Pancreas (tissue), 10 donors: ENCODE measurements at regions not wholly inside any gene's neighbourhood (a gene's known extent, or its start where the extent isn't known, plus 50 kb on each side); places are given as distances from the start of the nearest gene placed in this dataset.

ENCODE experiments used
- ATAC-seq, 4 donors: fragments of 200-7000 bp; cut with Tn5 transposase; one replicate each; pipeline versions ENCODE4 v1.8.0 to v1.9.1; 2020; ENCODE audit warnings: mild to moderate bottlenecking in 4 of 4, moderate library complexity in 4 of 4
- DNase-seq, 6 donors: peaks; one replicate each; pipeline ENCODE4 v3.0.0-alpha.2; 2020
- FAIRE-seq: peaks from 2 replicates; lab custom pipeline; 2012; peaks lifted over from hg19 to GRCh38; lab: Jason Lieb, UNC
- H3K27ac ChIP-seq, 4 donors: fragments of 200-600 bp; sonication (generic); 1 replicate in 3 of 4; 2 replicates in 1 of 4; pipeline versions ENCODE4 v1.5.0 to v1.8.0; 2020
- H3K27me3 ChIP-seq, 4 donors: fragments of 200-600 bp; one replicate each; pipeline ENCODE4 v1.8.0; 2021
- H3K36me3 ChIP-seq, 3 donors: fragments of 200-600 bp; sonication (generic) in 1 of 3; one replicate each; pipeline versions ENCODE4 v1.5.0 to v1.8.0; 2020 to 2021
- H3K4me1 ChIP-seq, 3 donors: fragments of 200-600 bp; one replicate each; pipeline ENCODE4 v1.8.0; 2021
- H3K4me3 ChIP-seq, 4 donors: fragments of 200-600 bp; sonication (generic) in 2 of 4; one replicate each; pipeline versions ENCODE4 v1.5.0 to v1.8.0; 2020 to 2021
- H3K9me3 ChIP-seq, 4 donors: fragments of 200-600 bp; one replicate each; pipeline ENCODE4 v1.8.0; 2021
- WGBS, 2 donors: extraction: QIAGEN DNeasy Blood & Tissue Kit; methylation state at CpG; one replicate each; pipeline ENCODE4 v1.1.7; 2013; 5-methylcytosine and 5-hydroxymethylcytosine counted together
- intact Hi-C, 3 donors: fragments of 100-400 bp; cut with DNase I; formaldehyde crosslinking; loops; one replicate each; pipeline versions ENCODE4 v1.11.1 to v1.14.2; 2022
- TF ChIP-seq, protein P1 (sequence below), 4 donors: fragments of 200-600 bp; sonication (generic) in 3 of 4; IDR thresholded peaks; one replicate each; pipeline versions ENCODE4 v1.5.0 to v1.8.0; 2021; ENCODE audit warnings: antibody characterized with exemption in 4 of 4
- donor health status: healthy with polysubstance abuse.
- donor health status: DM: no; HTN: no; CAD: no; lungs with moderate emphysema.
- donor health status: DM: no; HTN: no; CAD: no.
- donor health status: control.
- donor health status: control.
- donor health status: Bipolar disorder and iron deficiency.
- donor health status: DM: yes; HTN: yes; CAD: no.
- donor health status: DM: no; HTN: no; CAD: no.
- donor health status: DM: no; HTN: no; CAD: no.
- donor health status: DM: yes; HTN: yes; CAD: no.

DNA sequence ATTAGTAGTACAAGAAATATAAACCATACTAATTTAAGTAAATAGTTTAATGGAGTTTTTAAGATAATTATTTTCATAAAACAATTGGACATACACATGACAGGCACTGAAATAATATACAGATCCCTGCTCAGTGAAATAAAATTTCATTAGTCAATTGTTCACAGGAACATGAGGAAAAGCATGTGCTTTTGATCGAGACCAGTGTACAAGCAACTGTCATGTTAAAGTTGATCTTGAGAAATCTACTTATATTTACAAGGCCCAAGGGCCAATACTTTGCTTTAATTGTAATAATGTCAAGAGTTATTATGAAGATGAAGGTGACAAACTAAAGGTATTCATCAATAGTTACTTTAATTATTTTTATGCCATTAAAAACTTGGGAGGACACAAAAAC lies 792.7 kb upstream of the LUZP2 start:
- DNase-seq (no peak), FAIRE-seq (no peak), ATAC-seq (no peak)
- TF ChIP-seq, protein P1, sequence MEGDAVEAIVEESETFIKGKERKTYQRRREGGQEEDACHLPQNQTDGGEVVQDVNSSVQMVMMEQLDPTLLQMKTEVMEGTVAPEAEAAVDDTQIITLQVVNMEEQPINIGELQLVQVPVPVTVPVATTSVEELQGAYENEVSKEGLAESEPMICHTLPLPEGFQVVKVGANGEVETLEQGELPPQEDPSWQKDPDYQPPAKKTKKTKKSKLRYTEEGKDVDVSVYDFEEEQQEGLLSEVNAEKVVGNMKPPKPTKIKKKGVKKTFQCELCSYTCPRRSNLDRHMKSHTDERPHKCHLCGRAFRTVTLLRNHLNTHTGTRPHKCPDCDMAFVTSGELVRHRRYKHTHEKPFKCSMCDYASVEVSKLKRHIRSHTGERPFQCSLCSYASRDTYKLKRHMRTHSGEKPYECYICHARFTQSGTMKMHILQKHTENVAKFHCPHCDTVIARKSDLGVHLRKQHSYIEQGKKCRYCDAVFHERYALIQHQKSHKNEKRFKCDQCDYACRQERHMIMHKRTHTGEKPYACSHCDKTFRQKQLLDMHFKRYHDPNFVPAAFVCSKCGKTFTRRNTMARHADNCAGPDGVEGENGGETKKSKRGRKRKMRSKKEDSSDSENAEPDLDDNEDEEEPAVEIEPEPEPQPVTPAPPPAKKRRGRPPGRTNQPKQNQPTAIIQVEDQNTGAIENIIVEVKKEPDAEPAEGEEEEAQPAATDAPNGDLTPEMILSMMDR (IDR thresholded peaks at IDR 0.05) = no peak
- Histone ChIP-seq H3K27ac (no peak overlapping the region), H3K4me3 (no peak overlapping the region), H3K36me3 (no peaks in the 10 kb centered on the region), H3K27me3 (no peaks in the 10 kb centered on the region), H3K4me1 (no peaks in the 10 kb centered on the region), H3K9me3 (no peaks in the 10 kb centered on the region)
- 85 to 88% methylated on average over 1 of the region's 1 CpG for WGBS, 2 donors
- intact Hi-C loops = no loop called here

DNA sequence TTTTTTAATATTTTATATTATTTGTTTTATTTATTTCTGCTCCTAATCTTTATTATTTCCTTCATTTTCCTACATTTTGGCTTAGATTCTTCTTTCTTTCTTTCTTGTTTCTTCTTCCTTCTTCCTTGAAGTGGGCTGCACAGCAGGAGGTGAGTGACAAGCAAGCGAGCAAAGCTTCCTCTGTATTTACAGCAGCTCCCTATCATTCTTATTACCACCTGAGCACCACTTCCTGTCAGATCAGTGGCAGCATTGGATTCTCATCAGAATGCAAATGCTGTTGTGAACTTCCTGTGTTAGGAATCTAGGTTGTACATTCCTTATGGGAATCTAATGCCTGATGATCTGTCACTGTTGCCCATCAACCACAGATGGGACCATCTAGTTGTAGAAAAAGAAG lies 784.9 kb upstream of the LUZP2 start:
- intact Hi-C loops = no loop called here
- DNase-seq (no peak), ATAC-seq (no peak), FAIRE-seq (no peak)
- TF ChIP-seq, protein P1 (IDR thresholded peaks at IDR 0.05) = no peak
- Histone ChIP-seq H3K9me3 (no peaks in the 10 kb centered on the region), H3K27me3 (no peaks in the 10 kb centered on the region), H3K36me3 (no peaks in the 10 kb centered on the region), H3K4me1 (no peaks in the 10 kb centered on the region), H3K27ac (no peak overlapping the region), H3K4me3 (no peak overlapping the region)
- WGBS, 2 donors = 86 to 89% methylated on average over 1 of the region's 1 CpG

DNA sequence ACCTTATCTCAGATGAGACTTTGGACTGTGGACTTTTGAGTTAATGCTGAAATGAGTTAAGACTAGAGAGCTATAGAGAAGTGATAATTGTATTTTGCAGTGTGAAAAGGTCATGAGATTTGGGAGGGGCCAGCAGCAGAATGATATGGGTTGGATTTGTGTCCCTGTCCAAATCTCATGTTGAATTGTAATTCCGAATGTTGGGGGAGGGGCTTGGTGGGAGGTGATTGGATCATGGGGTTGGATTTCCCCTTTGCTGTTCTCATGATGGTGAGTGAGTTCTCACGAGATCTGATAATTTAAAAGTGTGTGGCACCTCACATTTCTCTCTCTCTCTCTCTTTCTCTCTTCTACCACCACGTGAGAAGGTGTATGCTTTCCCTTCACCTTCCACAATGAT lies 777.8 kb upstream of the LUZP2 start:
- H3K4me1 ChIP-seq = no peaks in the 10 kb centered on the region
- no peaks in the 10 kb centered on the region for H3K9me3 ChIP-seq
- H3K27ac ChIP-seq = no peak overlapping the region
- no peaks in the 10 kb centered on the region for H3K27me3 ChIP-seq
- ATAC-seq = no peak
- TF ChIP-seq, protein P1 (IDR thresholded peaks at IDR 0.05) = no peak
- no peaks in the 10 kb centered on the region for H3K36me3 ChIP-seq
- intact Hi-C loops = no loop called here
- no peak for DNase-seq
- no peak overlapping the region for H3K4me3 ChIP-seq
- 68 to 72% methylated on average over 3 of the region's 3 CpGs for WGBS, 2 donors
- no peak for FAIRE-seq

DNA sequence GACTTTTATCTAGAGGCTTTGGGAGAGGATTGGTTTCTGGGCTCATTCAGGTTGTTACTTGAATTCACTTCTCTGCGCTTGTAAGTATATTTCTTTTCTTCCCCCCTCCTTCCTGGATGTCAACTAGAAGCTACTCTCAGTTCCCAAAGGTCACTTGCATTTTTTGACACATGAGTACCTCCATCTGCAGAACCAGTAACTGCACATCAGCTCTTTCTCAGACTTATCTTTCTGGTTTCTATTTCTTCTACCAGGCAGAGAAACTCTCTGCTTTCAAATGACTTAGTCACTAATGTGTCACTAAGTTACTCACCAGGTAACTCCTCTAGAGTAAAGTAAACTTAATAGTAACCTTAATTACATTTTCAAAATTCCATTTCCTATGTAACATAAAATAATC lies 773.0 kb upstream of the LUZP2 start:
- H3K27me3 ChIP-seq = no peaks in the 10 kb centered on the region
- no peaks in the 10 kb centered on the region for H3K4me1 ChIP-seq
- intact Hi-C loops = no loop called here
- TF ChIP-seq, protein P1 (IDR thresholded peaks at IDR 0.05) = no peak
- no peak for ATAC-seq
- no peak for DNase-seq
- 83 to 94% methylated on average over 1 of the region's 1 CpG for WGBS, 2 donors
- H3K9me3 ChIP-seq = no peaks in the 10 kb centered on the region
- H3K36me3 ChIP-seq = no peaks in the 10 kb centered on the region
- no peak for FAIRE-seq
- H3K4me3 ChIP-seq = no peak overlapping the region
- H3K27ac ChIP-seq = no peak overlapping the region

DNA sequence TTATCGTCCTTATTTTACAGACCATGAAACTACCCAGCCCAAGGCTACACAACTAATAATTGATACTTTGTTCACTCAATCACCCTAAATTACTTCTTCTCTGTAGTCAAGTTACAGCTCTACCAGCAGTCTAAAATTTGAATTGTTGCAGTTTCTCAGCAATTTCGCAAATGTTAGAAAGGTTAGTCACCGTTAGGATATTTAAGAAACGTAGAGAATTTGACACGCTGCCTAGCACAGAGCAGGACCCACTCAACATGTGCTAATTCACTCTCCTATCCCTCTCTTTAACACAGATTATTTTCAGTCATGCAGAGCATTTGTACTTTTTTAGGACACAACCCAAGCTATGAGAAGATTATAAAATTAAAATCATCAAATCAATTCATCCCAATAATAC lies 771.1 kb upstream of the LUZP2 start:
- no peaks in the 10 kb centered on the region for H3K9me3 ChIP-seq
- H3K27me3 ChIP-seq = no peaks in the 10 kb centered on the region
- H3K27ac ChIP-seq = no peak overlapping the region
- no peaks in the 10 kb centered on the region for H3K36me3 ChIP-seq
- FAIRE-seq = no peak
- H3K4me1 ChIP-seq = no peaks in the 10 kb centered on the region
- ATAC-seq = no peak
- no peak overlapping the region for H3K4me3 ChIP-seq
- 91 to 92% methylated on average over 5 of the region's 5 CpGs for WGBS, 2 donors
- no peak for DNase-seq
- intact Hi-C loops = no loop called here
- TF ChIP-seq, protein P1 (IDR thresholded peaks at IDR 0.05) = no peak
